HepG2 (cell line): ENCODE measurements at regions not wholly inside any gene's neighbourhood (a gene's known extent, or its start where the extent isn't known, plus 50 kb on each side); places are given as distances from the start of the nearest gene placed in this dataset.

Experiments
- ATAC-seq: fragments of 200-7000 bp; cut with Tn5 transposase; 3 replicates; pipeline ENCODE4 v1.9.1; 2020; ENCODE audit warnings: mild to moderate bottlenecking, moderate library complexity
- BruUV-seq: library from RNA; stranded (reverse); fragments of 400-500 nt; replicated peaks from 2 replicates; lab custom pipeline; 2021; lab: Mats Ljungman, UMichigan
- CTCF ChIA-PET: fragments of 300-600 bp; formaldehyde crosslinking; extraction: SDS; loops from one replicate; lab custom pipeline; 2021; ENCODE audit warnings: low total read pairs, inconsistent platforms, low intra/inter-chr PET ratio; lab: Yijun Ruan, JAX
- POLR2A ChIA-PET: fragments of 350-600 bp; sonication (Branson Sonifier 250); formaldehyde crosslinking; loops from one replicate; lab custom pipeline; 2020; ENCODE audit warnings: antibody characterized with exemption, inconsistent platforms; lab: Yijun Ruan, JAX
- DNase-seq: peaks from one replicate; pipeline ENCODE4 v3.0.0-alpha.2; 2015; ENCODE audit warnings: low spot score
- FAIRE-seq: peaks from 3 replicates; lab custom pipeline; 2011; peaks lifted over from hg19 to GRCh38; lab: Jason Lieb, UNC
- H2AFZ ChIP-seq: one replicate; pipeline ENCODE4 v1.6.1; 2011; ENCODE audit warnings: low read length, inconsistent platforms
- H3K27ac ChIP-seq: fragments of 300-600 bp; 3 replicates; pipeline ENCODE4 v1.8.0; 2011; ENCODE audit warnings: mixed run types, mild to moderate bottlenecking, mixed read lengths, low read length, inconsistent platforms; ENCODE audit not compliant: insufficient read depth; ENCODE audit errors: extremely low read length
- H3K27me3 ChIP-seq, 2 experiments: fragments of 200-600 bp in 1 of 2; 2 replicates in 1 of 2; 3 replicates in 1 of 2; pipeline versions ENCODE4 v1.6.0 to v1.8.0; 2011; ENCODE audit warnings: low read length in 2 of 2, mild to moderate bottlenecking in 2 of 2, moderate library complexity in 2 of 2, inconsistent platforms in 1 of 2; ENCODE audit not compliant: insufficient read depth in 2 of 2, control insufficient read depth in 1 of 2
- H3K36me3 ChIP-seq, 2 experiments: fragments of 200-600 bp in 1 of 2; replicated peaks in 1 of 2; 2 replicates in 1 of 2; 3 replicates in 1 of 2; pipeline versions ENCODE4 v1.5.1 to v1.8.0; 2011; ENCODE audit warnings: low read length in 2 of 2, inconsistent platforms in 1 of 2; ENCODE audit not compliant: insufficient read depth in 2 of 2, control insufficient read depth in 1 of 2
- H3K4me1 ChIP-seq: 2 replicates; pipeline ENCODE4 v1.5.1; 2012; ENCODE audit warnings: low read length, inconsistent platforms; ENCODE audit not compliant: insufficient read depth
- H3K4me2 ChIP-seq: 2 replicates; pipeline ENCODE4 v1.6.0; 2011; ENCODE audit warnings: low read depth, low read length, inconsistent platforms
- H3K4me3 ChIP-seq, 3 experiments: fragments of 200-600 bp in 1 of 3; sonication (generic), shearing (Covaris generic) in 1 of 3; replicated peaks in 1 of 3; 2 replicates each; pipeline ENCODE4 v1.5.1; 2011 to 2016; ENCODE audit warnings: low read length in 3 of 3, inconsistent platforms in 2 of 3, low read depth in 2 of 3, mild to moderate bottlenecking in 2 of 3, control low read depth in 1 of 3, mixed read lengths in 1 of 3; ENCODE audit not compliant: insufficient read depth in 1 of 3
- H3K79me2 ChIP-seq: one replicate; pipeline ENCODE4 v1.6.1; 2011; ENCODE audit warnings: low read length, inconsistent platforms; ENCODE audit not compliant: insufficient read depth
- H3K9ac ChIP-seq: 2 replicates; pipeline ENCODE4 v1.6.0; 2011; ENCODE audit warnings: mild to moderate bottlenecking, low read depth, low read length, inconsistent platforms; ENCODE audit not compliant: insufficient read depth
- H3K9me3 ChIP-seq: 2 replicates; pipeline ENCODE4 v1.5.1; 2012; ENCODE audit warnings: mild to moderate bottlenecking, low read length
- H4K20me1 ChIP-seq: 2 replicates; pipeline ENCODE4 v1.6.0; 2011; ENCODE audit warnings: inconsistent platforms, mild to moderate bottlenecking, low read length, moderate library complexity; ENCODE audit not compliant: insufficient read depth
- CEBPB ChIP-seq: IDR thresholded peaks from 2 replicates; pipeline ENCODE4 v1.6.1; 2011; ENCODE audit warnings: low read depth, low read length, improper control_type of control experiment, borderline replicate concordance
- E2F5 ChIP-seq: sonication (generic); formaldehyde crosslinking; conservative IDR thresholded peaks from 2 replicates; pipeline ENCODE4 v1.4.0; 2020; ENCODE audit warnings: missing genetic modification reagents
- HBP1 ChIP-seq: IDR thresholded peaks from 2 replicates; pipeline ENCODE4 v1.6.1; 2016; ENCODE audit warnings: low read depth, control low read depth
- MEIS1 ChIP-seq: sonication (generic); formaldehyde crosslinking; IDR thresholded peaks from 2 replicates; pipeline ENCODE4 v1.9.0; 2021; ENCODE audit warnings: mild to moderate bottlenecking, missing genetic modification reagents, moderate library complexity, borderline replicate concordance
- RFXAP ChIP-seq: sonication (generic); formaldehyde crosslinking; IDR thresholded peaks from 2 replicates; pipeline ENCODE4 v1.4.0; 2020; ENCODE audit warnings: missing genetic modification reagents, borderline replicate concordance
- SMARCE1 ChIP-seq: fragments of 450-650 bp; IDR thresholded peaks from 2 replicates; pipeline ENCODE4 v1.6.1; 2017; ENCODE audit warnings: borderline replicate concordance
- SOX13 ChIP-seq, 3 experiments: fragments of 450-650 bp in 1 of 3; sonication (generic) in 1 of 3; formaldehyde crosslinking in 1 of 3; IDR thresholded peaks in 2 of 3; conservative IDR thresholded peaks in 1 of 3; 2 replicates each; pipeline versions ENCODE4 v1.5.0 to v1.6.1; 2016 to 2020; ENCODE audit warnings: antibody characterized with exemption in 1 of 3, mild to moderate bottlenecking in 1 of 3, missing compliant biosample characterization in 1 of 3, missing genetic modification reagents in 1 of 3, moderate library complexity in 1 of 3
- STAT5B ChIP-seq: sonication (generic); formaldehyde crosslinking; IDR thresholded peaks from 2 replicates; pipeline ENCODE4 v1.4.0; 2020; ENCODE audit warnings: missing genetic modification reagents
- TFE3 ChIP-seq: IDR thresholded peaks from 2 replicates; pipeline ENCODE4 v1.6.1; 2016
- ZNF24 ChIP-seq: fragments of 450-650 bp; IDR thresholded peaks from 2 replicates; pipeline ENCODE4 v1.6.1; 2017; ENCODE audit warnings: antibody characterized with exemption, mild to moderate bottlenecking
- ZNF329 ChIP-seq: sonication (generic); formaldehyde crosslinking; IDR thresholded peaks from 2 replicates; pipeline ENCODE4 v1.9.0; 2021; ENCODE audit warnings: low read depth, mild to moderate bottlenecking, missing genetic modification reagents
- ZNF446 ChIP-seq: sonication (generic); formaldehyde crosslinking; IDR thresholded peaks from 2 replicates; pipeline ENCODE4 v1.5.0; 2020; ENCODE audit warnings: mild to moderate bottlenecking, missing genetic modification reagents
- ZNF710 ChIP-seq: sonication (generic); formaldehyde crosslinking; IDR thresholded peaks from 2 replicates; pipeline ENCODE4 v1.5.0; 2020; ENCODE audit warnings: mild to moderate bottlenecking, missing genetic modification reagents, borderline replicate concordance
- ZNF879 ChIP-seq: sonication (generic); formaldehyde crosslinking; IDR thresholded peaks from 2 replicates; pipeline ENCODE4 v1.8.1; 2023; ENCODE audit warnings: missing genetic modification reagents
- WGBS: methylation state at CpG from one replicate; pipeline ENCODE4 v1.1.6; 2017; ENCODE audit warnings: low lambda C conversion rate; 5-methylcytosine and 5-hydroxymethylcytosine counted together
- in situ Hi-C: cut with HindIII; loops from 2 replicates; pipeline ENCODE4 v1.10.0; 2017; ENCODE audit warnings: low pct_unique_long_range_greater_than_20kb; ENCODE audit not compliant: extremely low pct_ligation_motif_present
- intact Hi-C: fragments of 100-400 bp; cut with micrococcal nuclease; formaldehyde crosslinking; loops from one replicate; pipeline ENCODE4 v1.10.0; 2022; ENCODE audit not compliant: unreplicated experiment

- no peak for FAIRE-seq
- TF ChIP-seq SOX13 (IDR thresholded peaks at IDR 0.05) (no peak), SOX13 (CRISPR knock-in tag; conservative IDR thresholded peaks at IDR 0.05 in 1 of 2, IDR thresholded peaks at IDR 0.05 in 1 of 2) (no peak), SMARCE1 (no peak), ZNF24 (no peak), MEIS1 (CRISPR knock-in tag) (no peak), ZNF329 (CRISPR knock-in tag) (no peak), ZNF446 (no peak), RFXAP (CRISPR knock-in tag) (no peak), STAT5B (no peak), TFE3 (no peak), CEBPB (no peak), ZNF710 (CRISPR knock-in tag) (no peak), E2F5 (CRISPR knock-in tag) (no peak), HBP1 (no peak), ZNF879 (CRISPR knock-in tag) (no peak)
- POLR2A ChIA-PET: no interaction called here
Observed at GRCh38 chr4:11097725-11098124, 331.0 kb downstream of the HS3ST1 start.

More at GRCh38 chr4:11097725-11098124, 331.0 kb downstream of the HS3ST1 start:
- no peak overlapping the region for H3K9ac ChIP-seq
- H3K36me3 ChIP-seq: no peaks in the 10 kb centered on the region
- H3K4me3 ChIP-seq: no peak overlapping the region
- no peaks in the 10 kb centered on the region for H4K20me1 ChIP-seq
- intact Hi-C loops (no loop called here), in situ Hi-C loops (no loop called here)
- no peaks in the 10 kb centered on the region for H3K79me2 ChIP-seq
- no peak overlapping the region for H3K4me2 ChIP-seq
- H3K9me3 ChIP-seq: peaks cover 26% of the 10 kb centered on the region
- DNase-seq: no peak
- ATAC-seq: no peak
- no peak overlapping the region for H2AFZ ChIP-seq
- 0% methylated on average over 2 of the region's 2 CpGs for WGBS
- H3K27ac ChIP-seq: no peak overlapping the region
- BruUV-seq: no TSS peak
- no peaks in the 10 kb centered on the region for H3K4me1 ChIP-seq
- no peaks in the 10 kb centered on the region for H3K27me3 ChIP-seq
- CTCF ChIA-PET: no interaction called here
